Middle frontal gyrus (tissue), 1 donor: ENCODE measurements at regions not wholly inside any gene's neighbourhood (a gene's known extent, or its start where the extent isn't known, plus 50 kb on each side); places are given as distances from the start of the nearest gene placed in this dataset.
"Not testable (repeated sequence)": the region's sequence is repeated elsewhere in the genome, so short reads cannot be mapped to it uniquely, and the experiment has no call there.

Source experiments
- DNase-seq: peaks from one replicate; pipeline ENCODE4 v3.0.0-alpha.2; 2015; ENCODE audit warnings: low spot score; ENCODE audit errors: extremely low spot score

- DNase-seq, result no peak
Observed at GRCh38 chr2:155905657-155906056, 426.9 kb downstream of the NR4A2 start.

- DNase-seq, result no peak
Observed at GRCh38 chr2:155904720-155905119, 427.8 kb downstream of the NR4A2 start.

DNA sequence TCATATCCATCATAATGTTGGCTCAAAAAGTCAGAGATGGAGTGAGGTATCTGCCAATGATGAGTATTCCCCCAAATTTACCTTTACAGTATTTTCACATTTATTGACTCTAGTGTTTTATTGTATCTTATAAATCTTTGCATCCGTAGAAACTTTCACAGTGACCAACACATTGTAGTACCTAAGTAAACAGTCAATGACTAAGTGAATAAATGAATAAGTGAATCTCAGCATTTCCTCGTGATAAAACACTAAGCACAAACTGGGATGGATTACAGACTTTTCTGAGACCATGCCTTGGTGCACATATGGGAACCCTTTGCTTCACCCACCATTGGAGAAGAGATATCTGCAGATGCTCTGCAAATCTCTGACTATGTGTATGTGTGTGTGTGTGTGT is 429.9 kb downstream of the NR4A2 start:
- DNase-seq, result no peak

DNA sequence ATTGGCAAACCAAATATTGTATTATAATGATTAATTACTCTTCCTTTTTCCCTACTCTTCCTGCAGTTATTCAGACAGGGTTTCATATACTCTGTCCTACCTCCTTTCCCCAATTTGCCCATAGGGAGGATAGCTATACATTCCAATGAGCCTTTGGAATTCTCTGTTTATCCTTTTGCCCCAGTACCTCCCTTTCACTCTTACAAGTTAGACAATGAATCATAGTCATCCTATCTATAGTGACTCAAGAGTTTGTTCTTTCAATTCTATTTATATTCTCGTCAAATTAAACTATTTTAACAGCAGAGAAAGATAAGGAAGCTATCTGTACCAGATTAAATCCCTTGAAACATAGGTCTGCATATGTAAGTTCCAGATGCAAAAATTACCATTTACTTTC is 437.5 kb downstream of the NR4A2 start:
- no peak for DNase-seq

DNA sequence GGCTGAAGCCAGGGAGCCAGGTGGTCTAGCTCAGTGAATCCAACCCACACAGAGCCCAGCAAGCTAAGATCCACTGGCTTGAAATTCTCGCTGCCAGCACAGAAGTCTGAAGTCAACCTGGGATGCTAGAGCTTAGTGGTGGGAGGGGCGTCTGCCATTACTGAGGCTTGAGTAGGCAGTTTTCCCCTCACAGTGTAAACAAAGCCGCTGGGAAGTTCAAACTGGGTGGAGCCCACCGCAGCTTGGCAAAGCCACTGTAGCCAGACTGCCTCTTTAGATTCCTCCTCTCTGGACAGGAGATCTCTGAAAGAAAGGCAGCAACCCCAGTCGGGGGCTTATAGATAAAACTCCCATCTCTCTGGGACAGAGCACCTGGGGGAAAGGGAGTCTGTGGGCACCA is 452.1 kb downstream of the NR4A2 start:
- DNase-seq, result not testable (repeated sequence)

DNA sequence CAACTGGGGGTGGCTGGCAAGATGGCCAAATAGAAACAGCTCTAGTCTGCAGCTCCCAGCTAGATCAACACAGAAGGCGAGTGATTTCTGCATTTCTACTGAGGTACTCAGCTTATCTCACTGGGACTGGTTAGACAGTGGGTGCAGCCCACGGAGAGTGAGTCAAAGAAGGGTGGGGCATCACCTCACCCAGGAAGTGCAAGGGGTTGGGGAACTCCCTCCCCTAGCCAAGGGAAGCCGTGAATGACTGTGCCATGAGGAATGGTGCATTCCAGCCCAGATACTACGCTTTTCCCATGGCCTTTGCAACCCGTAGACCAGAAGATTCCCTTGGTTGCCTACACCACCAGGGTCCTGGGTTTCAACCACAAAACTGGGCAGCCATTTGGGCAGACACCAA is 452.6 kb downstream of the NR4A2 start:
- DNase-seq, result not testable (repeated sequence)

- DNase-seq, result no peak
Observed at GRCh38 chr2:155872396-155872795, 460.1 kb downstream of the NR4A2 start.

- DNase-seq, result no peak
Observed at GRCh38 chr2:155871940-155872339, 460.6 kb downstream of the NR4A2 start.

DNA sequence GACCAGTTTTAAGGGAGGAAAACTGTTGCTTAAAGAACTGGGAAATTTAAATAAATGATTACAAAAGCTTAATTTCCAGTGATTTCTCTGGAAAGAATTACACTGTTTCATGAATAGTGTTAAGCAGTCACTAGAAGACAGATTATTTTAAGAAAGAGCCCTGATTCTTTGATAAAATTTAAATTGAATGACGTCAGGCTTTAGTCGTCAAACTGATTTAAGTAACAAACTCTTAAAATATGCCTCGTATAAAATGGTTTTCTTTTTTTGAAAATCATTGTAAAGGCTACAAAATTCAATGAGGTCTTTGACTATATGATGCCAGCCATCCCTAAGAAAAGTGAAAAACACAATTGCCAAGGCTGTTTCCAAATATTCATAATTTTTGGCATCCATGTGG is 465.0 kb downstream of the NR4A2 start:
- no peak for DNase-seq

DNA sequence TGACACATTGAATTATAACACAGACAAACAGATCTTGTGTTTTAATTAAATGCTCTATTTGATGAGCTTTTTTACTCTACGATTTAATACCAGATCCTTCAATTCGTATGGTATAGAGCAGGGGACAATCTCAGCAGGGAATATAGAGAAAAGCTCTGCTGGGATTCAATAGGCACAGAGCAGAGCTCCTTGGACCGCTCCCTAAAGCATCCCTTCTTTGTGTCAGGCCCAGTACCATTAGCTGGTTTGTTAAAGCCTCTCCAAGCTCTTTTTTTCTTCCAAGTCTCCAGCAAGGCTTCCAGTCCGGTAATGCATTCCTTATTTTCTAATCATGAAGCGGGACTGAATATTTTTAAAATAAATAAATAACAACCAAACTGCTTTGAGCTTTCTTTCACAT is 466.0 kb downstream of the NR4A2 start:
- DNase-seq, result no peak

DNA sequence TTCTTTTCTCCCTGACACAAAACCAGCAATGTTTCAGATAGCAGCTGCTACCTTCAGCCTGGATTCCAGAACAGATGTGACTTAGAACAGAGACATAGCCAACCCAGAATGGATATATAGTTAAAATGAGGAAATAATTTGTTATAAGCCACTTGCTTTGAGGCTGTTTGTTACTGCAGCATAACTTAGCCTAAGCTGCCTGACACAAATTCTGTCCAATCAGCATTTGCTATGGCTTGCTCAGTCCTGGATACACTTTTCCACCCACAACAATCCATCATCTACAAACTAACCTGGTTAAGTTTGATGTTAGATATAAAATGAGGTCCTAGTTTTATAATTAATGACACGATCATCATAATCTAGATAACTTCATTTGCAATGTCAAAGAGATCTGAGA is 480.4 kb downstream of the NR4A2 start:
- DNase-seq, result no peak

GRCh38 chr2:155846259-155846658 is 486.3 kb downstream of the NR4A2 start:
- DNase-seq, result no peak

- no peak for DNase-seq
Observed at GRCh38 chr2:155844461-155844860, 488.1 kb downstream of the NR4A2 start.

DNA sequence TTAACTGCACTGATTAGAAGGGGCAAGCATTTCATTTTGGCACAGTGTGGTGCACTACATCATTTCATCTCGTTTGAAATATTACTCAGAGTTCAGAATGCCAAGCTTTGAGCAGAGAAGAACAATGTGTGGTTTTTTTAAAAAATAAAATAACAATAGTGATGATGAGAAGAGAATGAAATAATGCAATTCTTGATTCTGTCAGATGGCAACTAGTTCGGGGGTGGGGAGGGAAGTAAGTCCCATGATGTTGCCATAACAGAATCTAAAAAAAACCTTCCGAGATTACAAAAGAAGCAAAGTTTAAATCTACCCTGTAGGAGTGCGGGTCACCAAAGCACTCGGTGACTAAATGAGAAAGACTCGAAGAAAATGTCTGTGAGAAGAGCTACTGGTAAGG is 490.4 kb downstream of the NR4A2 start:
- DNase-seq, result no peak

DNA sequence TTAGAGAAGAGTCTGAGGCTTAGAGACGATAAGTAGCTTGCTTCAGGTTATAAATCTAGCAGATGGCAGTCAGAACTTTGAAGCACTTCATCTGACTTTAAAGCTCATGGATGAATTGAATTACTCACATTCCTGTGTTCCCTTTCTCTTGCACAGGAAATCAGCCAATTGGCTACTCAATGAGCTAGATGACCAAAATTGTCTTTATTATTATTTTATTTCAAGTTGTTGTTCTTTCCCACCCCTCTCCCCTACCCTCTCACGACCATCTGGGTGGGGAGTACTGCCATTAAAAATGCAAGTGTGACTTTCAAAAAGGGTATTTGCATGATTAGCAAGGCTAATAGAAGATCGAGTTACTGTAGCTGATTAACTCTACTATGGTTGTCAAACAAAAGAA is 491.1 kb downstream of the NR4A2 start:
- DNase-seq, result no peak

DNA sequence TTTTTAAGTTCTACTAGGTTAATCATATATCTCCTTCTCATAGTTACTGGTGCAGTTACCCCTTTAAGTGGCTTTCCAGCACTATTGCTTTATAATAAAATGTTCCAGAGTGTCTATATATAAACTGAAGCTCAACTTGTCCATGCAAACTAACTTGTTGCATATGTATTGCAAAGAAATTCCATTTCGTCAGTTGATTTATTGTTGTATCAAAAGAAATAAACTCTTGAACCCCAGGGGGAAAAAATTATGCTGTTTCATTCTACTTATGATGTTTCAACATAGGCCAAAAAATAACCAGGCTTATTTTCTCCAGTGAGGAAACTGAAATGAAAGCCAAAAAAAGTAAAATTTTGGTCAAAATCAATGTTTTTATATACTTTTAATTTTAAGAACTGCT is 491.9 kb downstream of the NR4A2 start:
- DNase-seq, result no peak

GRCh38 chr2:155839991-155840390 is 492.5 kb downstream of the NR4A2 start:
- DNase-seq, result no peak

GRCh38 chr2:155839436-155839835 is 493.1 kb downstream of the NR4A2 start:
- no peak for DNase-seq

DNA sequence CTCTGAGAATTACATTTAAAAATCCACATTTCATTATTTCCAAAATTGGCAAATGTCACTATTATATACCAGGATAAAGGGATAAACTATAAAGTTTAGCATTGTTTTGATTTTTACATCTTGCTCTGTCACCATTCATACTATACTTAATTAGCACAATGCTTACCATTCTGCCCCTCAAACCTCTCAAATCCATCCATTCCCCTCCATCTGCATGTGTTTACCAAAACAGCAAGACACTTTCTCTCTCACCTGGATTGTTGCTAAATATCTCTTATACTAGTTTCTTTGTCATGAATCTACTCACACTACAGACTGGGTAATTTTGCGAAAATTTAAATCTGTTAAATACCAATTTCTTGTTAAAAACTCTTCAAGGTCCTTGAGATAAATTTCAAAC is 496.1 kb downstream of the NR4A2 start:
- DNase-seq, result no peak

DNA sequence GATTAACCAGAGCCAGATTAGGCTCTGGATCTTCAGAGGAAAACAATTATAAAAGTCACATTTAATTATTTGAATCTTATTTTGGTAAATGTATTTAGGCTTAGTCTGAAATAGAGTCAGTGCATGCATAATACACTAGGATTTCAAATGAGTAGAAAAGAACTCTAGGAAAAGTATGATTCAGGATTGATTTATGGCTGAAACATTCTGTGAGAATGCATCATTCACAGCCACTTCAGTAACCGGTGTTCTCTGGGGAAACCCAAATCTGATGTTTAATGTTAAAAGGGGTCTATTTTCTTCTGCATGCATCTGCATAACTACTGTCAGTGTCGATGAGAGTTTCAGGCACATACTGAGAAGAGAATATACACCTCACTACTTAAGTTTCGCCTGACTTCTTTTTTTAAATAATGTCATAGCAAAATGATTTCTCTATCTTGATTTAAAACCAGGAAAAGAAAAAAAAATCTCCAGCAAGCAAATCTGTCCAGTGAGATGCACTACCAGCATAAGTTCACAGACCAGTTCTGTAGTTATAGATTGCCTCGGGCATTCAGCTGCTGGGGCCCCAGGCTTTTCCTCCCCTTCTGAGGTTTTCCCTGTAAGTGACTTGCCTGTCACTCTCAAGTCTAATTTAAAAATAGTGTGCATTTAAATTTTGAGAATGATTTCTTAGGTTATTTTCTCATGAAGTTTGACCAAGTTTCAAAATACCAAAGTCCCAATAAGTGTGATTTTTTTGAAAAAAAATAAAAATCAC is 501.5 kb downstream of the NR4A2 start:
- no peak for DNase-seq

DNA sequence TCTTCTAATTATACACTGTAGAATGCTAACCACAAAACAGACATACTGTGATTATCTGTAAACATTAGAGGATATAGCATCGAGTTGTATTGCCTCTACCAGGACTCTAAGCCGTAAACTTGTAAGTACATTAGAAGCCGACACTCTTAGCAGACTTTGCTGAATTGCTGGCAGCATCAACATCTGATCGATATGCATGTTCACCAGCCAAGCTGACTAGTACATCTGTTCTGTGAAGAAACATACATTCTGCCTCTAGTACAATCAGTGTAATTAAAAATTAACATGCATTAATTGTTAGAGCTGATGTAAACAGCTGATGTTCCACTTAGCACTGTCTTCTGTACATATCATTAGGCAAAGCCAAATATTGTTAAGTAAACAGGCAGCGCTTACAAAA is 502.2 kb downstream of the NR4A2 start:
- no peak for DNase-seq

DNA sequence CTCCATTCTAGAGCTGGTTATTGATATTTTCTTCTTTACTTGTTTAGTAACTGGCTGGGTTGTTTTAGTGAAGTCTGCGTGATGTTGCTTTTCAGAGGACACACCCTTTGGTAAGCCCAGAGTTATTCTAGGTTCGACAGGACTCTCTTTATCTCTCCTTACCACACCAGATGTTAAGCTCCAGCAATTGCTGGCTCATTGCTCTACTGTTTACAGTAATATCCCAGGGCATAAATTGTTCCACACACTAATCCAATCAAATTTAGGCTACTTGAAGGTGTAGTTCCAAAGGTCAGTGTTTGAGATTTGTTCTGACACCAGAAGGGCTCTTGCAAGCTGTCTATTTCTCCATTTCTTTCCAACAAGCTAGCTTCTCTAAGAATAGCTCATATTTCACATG is 506.6 kb downstream of the NR4A2 start:
- DNase-seq, result no peak

DNA sequence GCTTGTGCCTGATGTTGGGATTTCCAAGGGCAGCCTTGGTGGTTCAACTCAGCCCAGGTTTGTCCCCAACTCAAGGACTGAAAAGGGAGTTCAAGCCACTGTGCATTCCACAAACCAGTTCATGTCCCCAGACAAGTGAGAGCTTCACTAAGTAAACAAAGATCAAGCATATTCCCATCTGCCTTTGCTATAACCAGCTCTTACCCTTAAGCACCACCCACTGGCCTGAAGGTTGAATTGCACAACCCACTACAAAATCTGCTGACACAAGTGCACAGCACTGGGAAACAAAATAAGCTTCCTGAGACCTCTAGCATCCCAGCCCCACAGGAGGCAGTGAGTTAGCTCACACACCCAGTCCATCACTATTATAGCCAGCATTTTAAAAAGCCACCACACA is 516.7 kb downstream of the NR4A2 start:
- no peak for DNase-seq

DNA sequence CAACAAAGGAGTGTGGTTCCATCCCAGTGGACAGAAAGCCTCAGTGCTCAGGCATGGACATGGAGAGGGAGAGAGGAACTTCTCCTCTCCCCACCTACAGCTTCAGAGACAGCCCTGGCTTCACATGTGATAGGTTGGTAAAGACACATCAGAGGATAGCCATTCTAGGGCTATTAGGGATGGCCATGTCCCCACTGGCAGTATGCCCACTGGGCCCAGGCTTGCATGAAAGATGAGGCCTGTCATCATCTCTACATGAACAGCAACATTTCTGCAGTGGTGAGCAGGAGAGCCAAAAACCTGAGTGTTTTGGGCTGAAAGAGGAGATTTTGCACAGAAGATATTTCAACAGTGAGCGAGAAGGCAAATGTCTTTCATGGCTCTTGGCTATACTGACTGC is 517.2 kb downstream of the NR4A2 start:
- no peak for DNase-seq
